ENCODE measurements at regions not wholly inside any gene's neighbourhood (a gene's known extent, or its start where the extent isn't known, plus 50 kb on each side); places are given as distances from the start of the nearest gene placed in this dataset.

DNA sequence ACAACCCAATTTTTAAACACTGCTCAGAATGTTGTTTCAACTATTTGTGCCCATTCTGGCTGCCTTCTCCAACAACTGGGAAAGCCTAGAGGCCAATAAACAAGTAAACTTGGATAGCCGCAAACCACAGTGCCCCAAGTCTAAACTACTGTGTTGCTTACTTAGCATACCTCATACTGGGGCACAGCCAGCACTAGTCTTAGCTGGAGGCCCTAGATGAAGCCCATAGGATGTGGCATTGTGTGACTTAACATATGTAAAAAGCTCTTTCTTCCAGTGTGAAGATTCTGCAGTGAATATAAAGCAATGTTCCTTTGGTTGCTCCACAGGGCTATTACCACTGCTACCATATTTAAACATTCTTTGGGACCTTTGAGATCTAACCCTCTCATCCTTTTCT is 564.3 kb upstream of the NRSN1 start:
- TF ChIP-seq EGR1 (IDR thresholded peaks at IDR 0.05; ENCODE audit: low read depth in 2 of 2) (no peak), HNF4G (IDR thresholded peaks at IDR 0.05) (no peak), SP1 (IDR thresholded peaks at IDR 0.05) (no peak), GABPA (IDR thresholded peaks at IDR 0.05 in 1 of 2, conservative IDR thresholded peaks at IDR 0.05 in 1 of 2) (no peak), HNF4A (conservative IDR thresholded peaks at IDR 0.05) (no peak), YY1 (IDR thresholded peaks at IDR 0.05) (no peak), JUND (IDR thresholded peaks at IDR 0.05) (no peak), RAD21 (IDR thresholded peaks at IDR 0.05) (no peak), FOXA1 (IDR thresholded peaks at IDR 0.05) (no peak), FOXA2 (IDR thresholded peaks at IDR 0.05) (no peak), RXRA (IDR thresholded peaks at IDR 0.05) (no peak)
- TF ChIP-seq, protein P1, sequence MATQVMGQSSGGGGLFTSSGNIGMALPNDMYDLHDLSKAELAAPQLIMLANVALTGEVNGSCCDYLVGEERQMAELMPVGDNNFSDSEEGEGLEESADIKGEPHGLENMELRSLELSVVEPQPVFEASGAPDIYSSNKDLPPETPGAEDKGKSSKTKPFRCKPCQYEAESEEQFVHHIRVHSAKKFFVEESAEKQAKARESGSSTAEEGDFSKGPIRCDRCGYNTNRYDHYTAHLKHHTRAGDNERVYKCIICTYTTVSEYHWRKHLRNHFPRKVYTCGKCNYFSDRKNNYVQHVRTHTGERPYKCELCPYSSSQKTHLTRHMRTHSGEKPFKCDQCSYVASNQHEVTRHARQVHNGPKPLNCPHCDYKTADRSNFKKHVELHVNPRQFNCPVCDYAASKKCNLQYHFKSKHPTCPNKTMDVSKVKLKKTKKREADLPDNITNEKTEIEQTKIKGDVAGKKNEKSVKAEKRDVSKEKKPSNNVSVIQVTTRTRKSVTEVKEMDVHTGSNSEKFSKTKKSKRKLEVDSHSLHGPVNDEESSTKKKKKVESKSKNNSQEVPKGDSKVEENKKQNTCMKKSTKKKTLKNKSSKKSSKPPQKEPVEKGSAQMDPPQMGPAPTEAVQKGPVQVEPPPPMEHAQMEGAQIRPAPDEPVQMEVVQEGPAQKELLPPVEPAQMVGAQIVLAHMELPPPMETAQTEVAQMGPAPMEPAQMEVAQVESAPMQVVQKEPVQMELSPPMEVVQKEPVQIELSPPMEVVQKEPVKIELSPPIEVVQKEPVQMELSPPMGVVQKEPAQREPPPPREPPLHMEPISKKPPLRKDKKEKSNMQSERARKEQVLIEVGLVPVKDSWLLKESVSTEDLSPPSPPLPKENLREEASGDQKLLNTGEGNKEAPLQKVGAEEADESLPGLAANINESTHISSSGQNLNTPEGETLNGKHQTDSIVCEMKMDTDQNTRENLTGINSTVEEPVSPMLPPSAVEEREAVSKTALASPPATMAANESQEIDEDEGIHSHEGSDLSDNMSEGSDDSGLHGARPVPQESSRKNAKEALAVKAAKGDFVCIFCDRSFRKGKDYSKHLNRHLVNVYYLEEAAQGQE (IDR thresholded peaks at IDR 0.05), result no peak
- TF ChIP-seq, protein P2, sequence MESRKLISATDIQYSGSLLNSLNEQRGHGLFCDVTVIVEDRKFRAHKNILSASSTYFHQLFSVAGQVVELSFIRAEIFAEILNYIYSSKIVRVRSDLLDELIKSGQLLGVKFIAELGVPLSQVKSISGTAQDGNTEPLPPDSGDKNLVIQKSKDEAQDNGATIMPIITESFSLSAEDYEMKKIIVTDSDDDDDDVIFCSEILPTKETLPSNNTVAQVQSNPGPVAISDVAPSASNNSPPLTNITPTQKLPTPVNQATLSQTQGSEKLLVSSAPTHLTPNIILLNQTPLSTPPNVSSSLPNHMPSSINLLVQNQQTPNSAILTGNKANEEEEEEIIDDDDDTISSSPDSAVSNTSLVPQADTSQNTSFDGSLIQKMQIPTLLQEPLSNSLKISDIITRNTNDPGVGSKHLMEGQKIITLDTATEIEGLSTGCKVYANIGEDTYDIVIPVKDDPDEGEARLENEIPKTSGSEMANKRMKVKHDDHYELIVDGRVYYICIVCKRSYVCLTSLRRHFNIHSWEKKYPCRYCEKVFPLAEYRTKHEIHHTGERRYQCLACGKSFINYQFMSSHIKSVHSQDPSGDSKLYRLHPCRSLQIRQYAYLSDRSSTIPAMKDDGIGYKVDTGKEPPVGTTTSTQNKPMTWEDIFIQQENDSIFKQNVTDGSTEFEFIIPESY (IDR thresholded peaks at IDR 0.05), result no peak
- TF ChIP-seq, protein P3, sequence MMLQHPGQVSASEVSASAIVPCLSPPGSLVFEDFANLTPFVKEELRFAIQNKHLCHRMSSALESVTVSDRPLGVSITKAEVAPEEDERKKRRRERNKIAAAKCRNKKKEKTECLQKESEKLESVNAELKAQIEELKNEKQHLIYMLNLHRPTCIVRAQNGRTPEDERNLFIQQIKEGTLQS (IDR thresholded peaks at IDR 0.05), result no peak
- TF ChIP-seq, protein P4, sequence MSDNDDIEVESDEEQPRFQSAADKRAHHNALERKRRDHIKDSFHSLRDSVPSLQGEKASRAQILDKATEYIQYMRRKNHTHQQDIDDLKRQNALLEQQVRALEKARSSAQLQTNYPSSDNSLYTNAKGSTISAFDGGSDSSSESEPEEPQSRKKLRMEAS (IDR thresholded peaks at IDR 0.05), result no peak
- no peak overlapping the region for H3K4me3 ChIP-seq (ENCODE audit: low read depth in 1 of 3, low read length in 3 of 3)
- no peak for DNase-seq (ENCODE audit: low spot score)
- peaks cover 5 to 6% (median 6%) of the 10 kb centered on the region in 4 donors for H3K9me3 ChIP-seq (ENCODE audit: control insufficient read depth in 4 of 4, low read length in 3 of 4)
- H3K36me3 ChIP-seq (ENCODE audit: control insufficient read depth in 4 of 4, insufficient read depth in 3 of 4, low read depth in 1 of 4, low read length in 3 of 4), result no peaks in the 10 kb centered on the region
- no peak overlapping the region for H3K27ac ChIP-seq (ENCODE audit: low read depth in 1 of 2, low read length in 2 of 2)
- H3K4me1 ChIP-seq (ENCODE audit: control insufficient read depth in 4 of 4, insufficient read depth in 4 of 4, low read length in 3 of 4), result peaks cover 0 to 13% (median 3%) of the 10 kb centered on the region in 4 donors
- H3K9ac ChIP-seq (ENCODE audit: low read depth in 1 of 2, low read length in 2 of 2), result no peak overlapping the region
- H3K27me3 ChIP-seq (ENCODE audit: control insufficient read depth in 4 of 4, insufficient read depth in 4 of 4, low read length in 3 of 4), result no peaks in the 10 kb centered on the region
- WGBS, result 95% methylated on average over 1 of the region's 1 CpG

DNA sequence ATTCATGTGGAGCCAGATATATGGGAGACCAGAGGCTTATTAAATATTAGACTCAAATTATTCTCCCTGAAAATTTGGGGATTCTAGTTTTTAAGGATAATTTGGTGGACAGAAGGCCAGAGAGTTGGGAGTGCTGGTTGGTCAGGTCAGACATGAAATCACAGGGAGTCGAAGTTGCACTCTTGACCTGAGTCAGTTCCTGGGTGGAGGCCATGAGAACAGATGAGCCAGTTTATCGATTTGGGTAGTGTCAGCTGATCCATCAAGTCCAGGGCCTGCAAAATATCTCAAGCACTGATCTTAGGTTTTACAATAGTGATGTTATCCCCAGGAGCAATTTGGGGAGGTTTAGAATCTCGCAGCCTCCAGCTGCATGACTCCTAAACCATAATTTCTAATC is 563.5 kb upstream of the NRSN1 start:
- TF ChIP-seq JUND (IDR thresholded peaks at IDR 0.05) (no peak), HNF4A (conservative IDR thresholded peaks at IDR 0.05) (peak; percentile 15 to 61), GABPA (IDR thresholded peaks at IDR 0.05 in 1 of 2, conservative IDR thresholded peaks at IDR 0.05 in 1 of 2) (no peak), EGR1 (IDR thresholded peaks at IDR 0.05; ENCODE audit: low read depth in 2 of 2) (no peak), RXRA (IDR thresholded peaks at IDR 0.05) (peak in 1 of 2 donors; percentile 20)
- TF ChIP-seq, protein P1 (IDR thresholded peaks at IDR 0.05), result no peak
- Histone ChIP-seq H3K9ac (ENCODE audit: low read depth in 1 of 2, low read length in 2 of 2) (no peak overlapping the region), H3K9me3 (ENCODE audit: control insufficient read depth in 4 of 4, low read length in 3 of 4) (peaks cover 5 to 6% (median 6%) of the 10 kb centered on the region in 4 donors), H3K27ac (ENCODE audit: low read depth in 1 of 2, low read length in 2 of 2) (no peak overlapping the region), H3K36me3 (ENCODE audit: control insufficient read depth in 4 of 4, insufficient read depth in 3 of 4, low read depth in 1 of 4, low read length in 3 of 4) (no peaks in the 10 kb centered on the region), H3K27me3 (ENCODE audit: control insufficient read depth in 4 of 4, insufficient read depth in 4 of 4, low read length in 3 of 4) (no peaks in the 10 kb centered on the region), H3K4me1 (ENCODE audit: control insufficient read depth in 4 of 4, insufficient read depth in 4 of 4, low read length in 3 of 4) (peaks cover 0 to 13% (median 3%) of the 10 kb centered on the region in 4 donors), H3K4me3 (ENCODE audit: low read depth in 1 of 3, low read length in 3 of 3) (peak overlapping the region in 1 of 3 donors; percentile 29)
- DNase-seq (ENCODE audit: low spot score), result no peak
- WGBS, result 71% methylated on average over 3 of the region's 3 CpGs
